PC-9 (cell line): ENCODE measurements at regions not wholly inside any gene's neighbourhood (a gene's known extent, or its start where the extent isn't known, plus 50 kb on each side); places are given as distances from the start of the nearest gene placed in this dataset.

ENCODE experiments used
- CTCF ChIP-seq: fragments of 200-600 bp; sonication (generic); conservative IDR thresholded peaks from 2 replicates; pipeline ENCODE4 v1.6.1; 2017; ENCODE audit warnings: mixed run types, antibody characterized with exemption, mild to moderate bottlenecking, moderate library complexity
- EZH2 ChIP-seq: fragments of 200-600 bp; sonication (generic); IDR thresholded peaks from 2 replicates; pipeline ENCODE4 v1.8.0; 2017; ENCODE audit warnings: antibody characterized with exemption, low read depth

GRCh38 chr10:2616215-2616614 lies 451.1 kb upstream of the PFKP start:
- no peak for TF ChIP-seq CTCF
- no peak for TF ChIP-seq EZH2
